Nephron (organoid): ENCODE measurements at regions not wholly inside any gene's neighbourhood (a gene's known extent, or its start where the extent isn't known, plus 50 kb on each side); places are given as distances from the start of the nearest gene placed in this dataset.
"Not testable (repeated sequence)": the region's sequence is repeated elsewhere in the genome, so short reads cannot be mapped to it uniquely, and the experiment has no call there.

Source experiments
- H3K27ac Mint-ChIP-seq, 3 experiments: 2 replicates each; pipeline ENCODE4 v1.8.0; 2020; ENCODE audit warnings: mixed read lengths in 3 of 3, mild to moderate bottlenecking in 2 of 3, moderate library complexity in 1 of 3
- H3K27me3 Mint-ChIP-seq: 2 replicates; pipeline ENCODE4 v1.8.0; 2021; ENCODE audit warnings: low read depth, mild to moderate bottlenecking, moderate library complexity, mixed read lengths
- H3K36me3 Mint-ChIP-seq: 2 replicates; pipeline ENCODE4 v1.8.0; 2020; ENCODE audit warnings: low read depth, mixed read lengths
- H3K4me1 Mint-ChIP-seq: 2 replicates; pipeline ENCODE4 v1.8.0; 2020; ENCODE audit warnings: mixed read lengths
- H3K4me3 Mint-ChIP-seq, 3 experiments: 2 replicates each; pipeline ENCODE4 v1.8.0; 2020; ENCODE audit warnings: mild to moderate bottlenecking in 3 of 3, mixed read lengths in 3 of 3, moderate library complexity in 2 of 3
- H3K9me3 Mint-ChIP-seq: 2 replicates; pipeline ENCODE4 v1.8.0; 2020; ENCODE audit warnings: mixed read lengths
- CTCF ChIP-seq, 3 experiments: fragments of 200-600 bp; sonication (generic); IDR thresholded peaks; one replicate each; pipeline ENCODE4 v1.5.0; 2021; ENCODE audit warnings: antibody characterized with exemption in 3 of 3; ENCODE audit not compliant: unreplicated experiment in 3 of 3

GRCh38 chr3:156035158-156035557 lies 85.2 kb upstream of the KCNAB1 start:
- Mint-ChIP-seq H3K27ac (no peak overlapping the region), H3K36me3 (no peaks in the 10 kb centered on the region), H3K4me1 (no peaks in the 10 kb centered on the region), H3K27me3 (peaks cover 4% of the 10 kb centered on the region), H3K9me3 (no peaks in the 10 kb centered on the region), H3K4me3 (no peak overlapping the region)
- TF ChIP-seq CTCF (IDR thresholded peaks at IDR 0.05; ENCODE audit: unreplicated experiment in 3 of 3): no peak

- Mint-ChIP-seq H3K36me3 (no peaks in the 10 kb centered on the region), H3K4me1 (no peaks in the 10 kb centered on the region), H3K4me3 (no peak overlapping the region), H3K9me3 (no peaks in the 10 kb centered on the region), H3K27ac (no peak overlapping the region), H3K27me3 (peaks cover under 1% of the 10 kb centered on the region)
- no peak for TF ChIP-seq CTCF (IDR thresholded peaks at IDR 0.05; ENCODE audit: unreplicated experiment in 3 of 3)
Observed at GRCh38 chr3:156036258-156037053, 83.9 kb upstream of the KCNAB1 start.

GRCh38 chr3:156037356-156037755 lies 83.0 kb upstream of the KCNAB1 start:
- TF ChIP-seq CTCF (IDR thresholded peaks at IDR 0.05; ENCODE audit: unreplicated experiment in 3 of 3): no peak
- no peaks in the 10 kb centered on the region for H3K9me3 Mint-ChIP-seq
- no peaks in the 10 kb centered on the region for H3K27me3 Mint-ChIP-seq
- H3K4me3 Mint-ChIP-seq: no peak overlapping the region
- H3K36me3 Mint-ChIP-seq: no peaks in the 10 kb centered on the region
- H3K27ac Mint-ChIP-seq: no peak overlapping the region
- no peaks in the 10 kb centered on the region for H3K4me1 Mint-ChIP-seq

- H3K4me3 Mint-ChIP-seq: no peak overlapping the region
- H3K27me3 Mint-ChIP-seq: no peaks in the 10 kb centered on the region
- no peak overlapping the region for H3K27ac Mint-ChIP-seq
- no peaks in the 10 kb centered on the region for H3K9me3 Mint-ChIP-seq
- no peaks in the 10 kb centered on the region for H3K36me3 Mint-ChIP-seq
- H3K4me1 Mint-ChIP-seq: no peaks in the 10 kb centered on the region
- no peak for TF ChIP-seq CTCF (IDR thresholded peaks at IDR 0.05; ENCODE audit: unreplicated experiment in 3 of 3)
Observed at GRCh38 chr3:156038869-156039268, 81.5 kb upstream of the KCNAB1 start.

- Mint-ChIP-seq H3K36me3 (no peaks in the 10 kb centered on the region), H3K27ac (no peak overlapping the region), H3K4me3 (no peak overlapping the region), H3K27me3 (no peaks in the 10 kb centered on the region), H3K4me1 (no peaks in the 10 kb centered on the region), H3K9me3 (no peaks in the 10 kb centered on the region)
- TF ChIP-seq CTCF (IDR thresholded peaks at IDR 0.05; ENCODE audit: unreplicated experiment in 3 of 3): no peak
Observed at GRCh38 chr3:156040041-156040440, 80.3 kb upstream of the KCNAB1 start.

- not testable (repeated sequence) for H3K4me1 Mint-ChIP-seq, H3K9me3 Mint-ChIP-seq, H3K27me3 Mint-ChIP-seq, H3K4me3 Mint-ChIP-seq, H3K36me3 Mint-ChIP-seq, H3K27ac Mint-ChIP-seq
Observed at GRCh38 chr3:156041216-156041841, 79.0 kb upstream of the KCNAB1 start.

- H3K4me3 Mint-ChIP-seq, H3K36me3 Mint-ChIP-seq, H3K4me1 Mint-ChIP-seq, H3K27ac Mint-ChIP-seq, H3K27me3 Mint-ChIP-seq, H3K9me3 Mint-ChIP-seq: not testable (repeated sequence)
Observed at GRCh38 chr3:156041856-156042255, 78.5 kb upstream of the KCNAB1 start.
